ENCODE measurements at regions not wholly inside any gene's neighbourhood (a gene's known extent, or its start where the extent isn't known, plus 50 kb on each side); places are given as distances from the start of the nearest gene placed in this dataset.
A peak's percentile ranks its signal among the peaks of the same experiment; 100 is the strongest.

DNA sequence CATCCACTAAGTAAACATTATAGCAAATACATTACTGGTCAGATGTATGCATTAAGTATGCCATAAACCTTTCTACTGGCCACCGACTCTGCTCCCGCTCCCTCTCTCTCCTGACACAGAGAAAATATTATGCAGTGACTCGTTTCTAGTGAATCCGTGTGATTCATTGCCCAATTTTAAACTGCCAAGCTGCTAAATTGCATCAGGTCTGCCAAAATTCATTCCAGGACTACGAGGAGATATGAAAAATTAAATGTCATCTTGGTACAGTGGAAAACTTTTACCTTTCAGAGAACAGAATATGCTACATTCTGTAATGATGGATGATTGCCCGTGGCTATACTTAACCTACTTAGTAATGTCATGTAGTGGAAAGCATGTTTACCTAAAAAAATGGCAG is 368.8 kb upstream of the TSHZ3 start:
- DNase-seq, result no peak

DNA sequence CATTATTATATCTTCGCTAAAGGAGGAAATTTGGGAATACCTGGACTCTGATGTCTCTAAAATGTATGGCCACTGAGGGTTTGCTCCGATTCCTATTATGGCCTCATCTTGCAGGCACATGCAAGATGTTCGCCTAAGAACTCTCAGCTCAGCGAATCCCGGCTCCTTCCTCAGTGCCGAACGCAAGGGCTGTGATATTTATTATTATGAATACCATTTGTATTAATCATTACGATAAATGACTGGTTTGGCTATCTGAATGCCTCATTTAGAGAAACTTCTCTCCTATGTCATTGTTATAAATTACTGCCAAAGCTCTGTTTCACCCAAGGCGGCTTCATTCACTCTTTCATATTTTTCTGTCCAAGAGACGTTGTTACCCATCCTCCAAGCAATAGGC is 369.7 kb upstream of the TSHZ3 start:
- DNase-seq, result no peak

GRCh38 chr19:31723101-31723500 is 373.9 kb upstream of the TSHZ3 start:
- DNase-seq, result no peak

DNA sequence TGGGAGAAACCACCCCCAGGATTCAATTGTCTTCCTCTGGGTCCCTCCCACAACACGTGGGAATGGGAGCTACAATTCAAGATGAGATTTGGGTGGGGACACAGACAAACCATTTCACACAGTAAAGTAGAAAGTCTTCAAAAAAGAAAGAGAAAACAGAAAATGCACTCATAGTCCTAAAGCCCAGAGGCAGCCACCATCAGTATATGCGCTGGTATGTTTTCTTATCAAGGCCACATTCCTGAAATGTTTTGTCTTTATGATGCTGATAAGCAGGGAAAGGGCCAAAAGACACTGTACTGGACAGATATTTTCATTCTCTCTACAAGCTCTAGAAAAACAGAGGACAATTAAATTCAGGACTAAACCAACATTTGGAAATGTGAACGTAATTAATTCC is 375.8 kb upstream of the TSHZ3 start:
- DNase-seq, result no peak

DNA sequence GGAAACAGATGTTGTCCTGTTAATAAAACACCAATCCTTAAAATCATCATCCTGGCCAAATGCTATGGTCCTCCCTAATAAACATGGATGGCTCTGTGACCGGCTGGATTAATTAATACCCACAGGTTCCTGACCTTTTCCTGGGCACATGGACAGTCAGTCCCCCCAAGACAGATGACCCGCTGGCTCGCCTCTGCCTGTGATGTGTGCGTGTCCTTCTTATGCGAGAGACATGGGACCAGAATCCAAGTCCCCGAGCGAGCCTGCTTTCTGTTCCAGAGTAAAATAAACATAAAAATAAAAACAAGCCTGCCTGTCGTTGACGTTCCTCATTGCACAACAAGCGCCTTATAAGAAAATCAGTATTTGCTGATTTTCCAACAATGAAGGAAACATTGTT is 378.3 kb upstream of the TSHZ3 start:
- DNase-seq, result no peak

- DNase-seq, result no peak
These were observed 381.0 kb upstream of the TSHZ3 start for GRCh38 chr19:31730270-31730669.

- DNase-seq, result no peak
These were observed 384.4 kb upstream of the TSHZ3 start for GRCh38 chr19:31733591-31733990.

DNA sequence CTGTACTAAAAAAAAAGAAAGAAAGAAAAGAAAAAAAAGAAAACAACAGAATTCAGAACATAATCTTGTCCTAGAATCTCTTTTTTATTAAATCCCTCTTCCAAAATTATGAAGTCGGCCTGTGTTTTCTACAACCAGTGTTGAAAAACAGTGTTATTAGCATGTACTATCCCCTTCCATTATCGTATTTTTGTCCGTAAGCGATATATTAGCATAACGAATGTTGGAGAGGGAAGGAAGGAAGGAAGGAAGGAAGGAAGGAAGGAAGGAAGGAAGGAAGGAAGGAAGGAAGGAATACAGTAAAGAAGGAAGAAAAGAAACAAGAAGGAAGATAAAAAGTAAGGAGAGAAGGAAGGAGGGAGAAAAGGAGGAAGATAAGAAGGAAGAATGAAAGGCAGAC is 393.0 kb upstream of the TSHZ3 start:
- no peak for DNase-seq

- no peak for DNase-seq
These were observed 396.5 kb upstream of the TSHZ3 start for GRCh38 chr19:31745731-31746130.

DNA sequence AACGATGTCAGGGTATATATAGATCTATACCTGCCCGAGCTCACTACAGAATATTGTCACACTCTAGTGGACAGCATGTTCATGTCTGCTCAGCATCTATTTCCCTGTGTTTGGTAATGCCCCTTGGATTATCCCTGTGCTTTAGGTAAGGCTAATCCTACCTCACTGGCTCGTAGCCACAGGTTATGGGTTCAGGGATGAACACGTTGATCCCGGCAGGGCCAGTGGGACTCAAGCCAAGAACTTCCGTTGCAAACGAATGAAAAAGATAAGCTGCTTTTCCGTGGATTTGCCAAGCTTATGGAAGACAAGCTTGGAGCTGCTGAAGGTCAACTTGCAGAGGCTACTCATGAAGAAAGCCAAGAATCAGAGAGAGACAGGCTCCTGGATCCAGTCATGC is 400.0 kb upstream of the TSHZ3 start:
- no peak for DNase-seq

GRCh38 chr19:31759359-31759758 is 410.1 kb upstream of the TSHZ3 start:
- DNase-seq, result no peak

- no peak for DNase-seq
These were observed 412.2 kb upstream of the TSHZ3 start for GRCh38 chr19:31761281-31761913.

DNA sequence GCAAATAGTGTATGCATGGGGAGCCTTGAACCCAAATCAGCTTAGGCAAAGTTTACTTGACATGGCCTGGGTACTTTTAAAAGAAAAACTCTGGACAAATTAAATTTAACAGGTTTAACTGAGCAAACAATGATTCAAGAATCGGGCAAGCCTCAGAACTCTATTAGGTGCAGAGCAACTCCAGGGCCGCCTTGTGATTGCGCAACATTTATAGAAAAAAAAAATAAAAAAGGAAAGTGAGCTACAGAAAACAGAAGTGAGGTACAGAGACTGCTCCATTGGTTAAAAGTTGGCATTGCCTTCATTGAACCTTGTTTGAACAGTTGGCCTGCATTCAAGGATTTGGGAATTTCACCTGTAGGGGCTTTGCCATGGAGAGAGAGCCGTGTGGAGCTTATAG is 421.0 kb upstream of the TSHZ3 start:
- DNase-seq, result no peak

- no peak for DNase-seq
These were observed 423.7 kb upstream of the TSHZ3 start for GRCh38 chr19:31772915-31773314.

- DNase-seq, result no peak
These were observed 432.3 kb upstream of the TSHZ3 start for GRCh38 chr19:31781542-31781941.

- no peak for DNase-seq
These were observed 434.4 kb upstream of the TSHZ3 start for GRCh38 chr19:31783592-31783991.

DNA sequence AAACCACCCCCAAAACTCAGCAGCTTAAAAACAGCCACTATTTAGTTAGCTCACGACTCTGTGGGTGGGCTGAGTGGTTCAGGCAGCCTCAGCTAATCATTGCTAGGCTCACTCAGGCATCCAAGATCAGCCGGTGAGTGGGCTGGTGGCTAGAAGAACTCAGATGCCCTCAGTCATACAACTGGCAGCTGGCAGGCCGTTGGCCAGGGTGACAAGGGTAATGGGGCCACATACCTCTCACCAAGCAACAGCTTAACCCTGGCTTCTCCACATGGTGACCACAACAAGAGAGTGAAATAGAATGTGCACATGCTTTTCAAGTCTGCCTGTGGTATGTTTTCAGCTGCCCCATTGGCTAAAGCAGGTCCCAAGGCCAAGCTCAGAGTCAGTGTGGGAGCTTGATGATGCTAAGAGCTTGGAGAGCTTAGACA is 435.4 kb upstream of the TSHZ3 start:
- peak; percentile 27 for DNase-seq

- no peak for DNase-seq
These were observed 452.4 kb upstream of the TSHZ3 start for GRCh38 chr19:31801611-31802010.

- no peak for DNase-seq
These were observed 454.7 kb upstream of the TSHZ3 start for GRCh38 chr19:31803835-31804446.

- DNase-seq, result no peak
These were observed 455.4 kb upstream of the TSHZ3 start for GRCh38 chr19:31804668-31805067.

GRCh38 chr19:31810536-31811109 is 461.4 kb upstream of the TSHZ3 start:
- DNase-seq, result no peak

DNA sequence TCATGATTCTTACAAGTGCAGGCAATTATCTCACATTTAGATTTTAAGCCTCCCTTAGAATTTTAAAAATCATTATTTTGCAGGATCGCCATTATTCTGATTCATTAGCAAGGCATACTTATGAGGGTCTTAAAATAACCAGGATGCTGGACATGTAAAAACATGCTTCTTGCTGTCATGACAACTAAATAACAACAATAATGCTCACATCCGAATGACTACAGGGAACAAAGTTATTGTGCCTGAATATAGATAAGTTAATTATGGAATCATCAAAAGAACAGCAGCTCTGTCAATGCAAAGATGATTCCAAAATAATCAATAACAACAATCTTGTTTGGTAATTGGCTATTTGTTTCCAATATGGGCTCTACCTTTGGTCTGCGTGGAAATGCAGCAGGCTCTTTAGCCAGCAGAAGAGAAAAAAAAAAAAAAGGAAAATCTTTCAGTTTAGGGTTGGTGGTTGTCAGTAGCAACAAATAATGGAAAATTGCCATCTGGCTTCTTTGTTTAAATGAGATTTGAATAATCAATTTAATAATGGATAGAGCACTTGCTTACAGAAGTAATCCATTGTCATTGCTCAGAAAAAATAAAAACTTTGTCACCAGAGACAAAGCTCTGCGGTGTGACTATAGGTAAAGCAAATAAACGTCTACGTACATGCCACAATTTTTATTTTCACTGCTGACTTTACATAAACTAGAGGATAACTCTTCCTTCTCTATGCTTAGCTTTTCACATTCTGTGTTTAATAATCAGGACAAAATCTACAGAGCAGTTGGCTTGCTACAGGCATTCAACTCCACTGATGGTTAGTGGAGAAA is 468.9 kb upstream of the TSHZ3 start:
- DNase-seq, result no peak

GRCh38 chr19:31818798-31819105 is 469.5 kb upstream of the TSHZ3 start:
- no peak for DNase-seq

- DNase-seq, result no peak
These were observed 470.6 kb upstream of the TSHZ3 start for GRCh38 chr19:31819837-31820236.

Measured in kidney glomerular epithelial cell (primary cell).